ENCODE measurements at regions not wholly inside any gene's neighbourhood (a gene's known extent, or its start where the extent isn't known, plus 50 kb on each side); places are given as distances from the start of the nearest gene placed in this dataset.
"Not testable (repeated sequence)": the region's sequence is repeated elsewhere in the genome, so short reads cannot be mapped to it uniquely, and the experiment has no call there.

- no peak for DNase-seq
These were observed 669.5 kb downstream of the SLCO4C1 start for GRCh38 chr5:101626572-101626971.

- no peak for DNase-seq
These were observed 685.0 kb downstream of the SLCO4C1 start for GRCh38 chr5:101611039-101611438.

GRCh38 chr5:101608322-101608721, 687.8 kb downstream of the SLCO4C1 start:
- DNase-seq = no peak

GRCh38 chr5:101605700-101606099, 690.4 kb downstream of the SLCO4C1 start:
- DNase-seq = no peak

- no peak for DNase-seq
These were observed 695.5 kb downstream of the SLCO4C1 start for GRCh38 chr5:101600614-101601013.

- no peak for DNase-seq
These were observed 687.3 kb upstream of the ST8SIA4 start for GRCh38 chr5:101590384-101590783.

- no peak for DNase-seq
These were observed 682.3 kb upstream of the ST8SIA4 start for GRCh38 chr5:101585366-101585765.

GRCh38 chr5:101580591-101580990, 677.5 kb upstream of the ST8SIA4 start:
- DNase-seq = no peak

GRCh38 chr5:101574017-101574416, 670.9 kb upstream of the ST8SIA4 start:
- no peak for DNase-seq

- no peak for DNase-seq
These were observed 657.9 kb upstream of the ST8SIA4 start for GRCh38 chr5:101561018-101561417.

GRCh38 chr5:101543780-101544179, 640.7 kb upstream of the ST8SIA4 start:
- DNase-seq = no peak

- no peak for DNase-seq
These were observed 636.2 kb upstream of the ST8SIA4 start for GRCh38 chr5:101539315-101539714.

- DNase-seq = no peak
These were observed 632.5 kb upstream of the ST8SIA4 start for GRCh38 chr5:101535626-101536025.

GRCh38 chr5:101534491-101535110, 631.5 kb upstream of the ST8SIA4 start:
- DNase-seq = no peak

- no peak for DNase-seq
These were observed 629.3 kb upstream of the ST8SIA4 start for GRCh38 chr5:101532430-101532829.

GRCh38 chr5:101531026-101531425, 627.9 kb upstream of the ST8SIA4 start:
- DNase-seq = no peak

GRCh38 chr5:101529094-101529493, 626.0 kb upstream of the ST8SIA4 start:
- not testable (repeated sequence) for DNase-seq

- DNase-seq = no peak
These were observed 617.3 kb upstream of the ST8SIA4 start for GRCh38 chr5:101520417-101520816.

- no peak for DNase-seq
These were observed 614.7 kb upstream of the ST8SIA4 start for GRCh38 chr5:101517795-101518194.

GRCh38 chr5:101515721-101516120, 612.6 kb upstream of the ST8SIA4 start:
- DNase-seq = no peak

- DNase-seq = no peak
These were observed 602.9 kb upstream of the ST8SIA4 start for GRCh38 chr5:101505891-101506570.

GRCh38 chr5:101482931-101483330, 579.8 kb upstream of the ST8SIA4 start:
- DNase-seq = no peak

- DNase-seq = no peak
These were observed 570.4 kb upstream of the ST8SIA4 start for GRCh38 chr5:101473483-101473882.

GRCh38 chr5:101461455-101461854, 558.4 kb upstream of the ST8SIA4 start:
- DNase-seq = no peak

- DNase-seq = no peak
These were observed 555.5 kb upstream of the ST8SIA4 start for GRCh38 chr5:101458587-101458986.

All from stimulated activated CD4-positive, alpha-beta T cell treated with anti-CD3 and anti-CD28 coated beads, Interleukin-2, amount 100 ng/mL, for 24 hours (primary cell).